Mammary epithelial cell (primary cell): ENCODE measurements at regions not wholly inside any gene's neighbourhood (a gene's known extent, or its start where the extent isn't known, plus 50 kb on each side); places are given as distances from the start of the nearest gene placed in this dataset.

Source experiments
- EZH2 ChIP-seq: IDR thresholded peaks from 2 replicates; pipeline ENCODE4 v1.6.1; 2012; ENCODE audit warnings: low read length, inconsistent platforms, borderline replicate concordance
- TF ChIP-seq, protein P1 (sequence below), 2 donors: IDR thresholded peaks in 1 of 2; conservative IDR thresholded peaks in 1 of 2; 2 replicates each; pipeline ENCODE4 v1.5.1; 2011 to 2012; ENCODE audit warnings: inconsistent platforms in 2 of 2, low read length in 2 of 2, mild to moderate bottlenecking in 2 of 2, control low read depth in 1 of 2, low read depth in 1 of 2; ENCODE audit not compliant: insufficient read depth in 1 of 2; ENCODE audit errors: extremely low read depth in 1 of 2

DNA sequence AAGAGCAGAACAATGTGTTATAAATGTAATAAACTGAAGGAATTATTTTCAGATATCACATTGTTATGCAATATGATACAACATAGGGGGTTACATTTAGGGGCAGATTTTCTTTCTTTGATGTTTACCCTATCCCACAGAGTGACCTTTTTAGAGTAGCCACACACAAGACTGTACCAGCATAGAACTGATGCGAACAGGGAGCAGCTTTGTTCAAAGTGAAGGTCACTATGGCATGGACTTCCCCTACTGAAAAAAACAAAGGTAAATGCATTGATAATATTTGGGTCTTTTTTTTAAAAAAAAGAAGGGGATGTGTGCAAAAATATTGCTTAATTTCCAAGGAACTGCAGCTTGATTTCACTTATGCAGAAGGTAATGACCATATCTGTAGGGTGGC lies 1354.9 kb downstream of the SUCLG1 start:
- TF ChIP-seq, protein P1, sequence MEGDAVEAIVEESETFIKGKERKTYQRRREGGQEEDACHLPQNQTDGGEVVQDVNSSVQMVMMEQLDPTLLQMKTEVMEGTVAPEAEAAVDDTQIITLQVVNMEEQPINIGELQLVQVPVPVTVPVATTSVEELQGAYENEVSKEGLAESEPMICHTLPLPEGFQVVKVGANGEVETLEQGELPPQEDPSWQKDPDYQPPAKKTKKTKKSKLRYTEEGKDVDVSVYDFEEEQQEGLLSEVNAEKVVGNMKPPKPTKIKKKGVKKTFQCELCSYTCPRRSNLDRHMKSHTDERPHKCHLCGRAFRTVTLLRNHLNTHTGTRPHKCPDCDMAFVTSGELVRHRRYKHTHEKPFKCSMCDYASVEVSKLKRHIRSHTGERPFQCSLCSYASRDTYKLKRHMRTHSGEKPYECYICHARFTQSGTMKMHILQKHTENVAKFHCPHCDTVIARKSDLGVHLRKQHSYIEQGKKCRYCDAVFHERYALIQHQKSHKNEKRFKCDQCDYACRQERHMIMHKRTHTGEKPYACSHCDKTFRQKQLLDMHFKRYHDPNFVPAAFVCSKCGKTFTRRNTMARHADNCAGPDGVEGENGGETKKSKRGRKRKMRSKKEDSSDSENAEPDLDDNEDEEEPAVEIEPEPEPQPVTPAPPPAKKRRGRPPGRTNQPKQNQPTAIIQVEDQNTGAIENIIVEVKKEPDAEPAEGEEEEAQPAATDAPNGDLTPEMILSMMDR (conservative IDR thresholded peaks at IDR 0.05 in 1 of 2, IDR thresholded peaks at IDR 0.05 in 1 of 2; ENCODE audit: extremely low read depth in 1 of 2, insufficient read depth in 1 of 2, low read depth in 1 of 2, low read length in 2 of 2), result no peak
- no peak for TF ChIP-seq EZH2
